ENCODE measurements at regions not wholly inside any gene's neighbourhood (a gene's known extent, or its start where the extent isn't known, plus 50 kb on each side); places are given as distances from the start of the nearest gene placed in this dataset.

DNA sequence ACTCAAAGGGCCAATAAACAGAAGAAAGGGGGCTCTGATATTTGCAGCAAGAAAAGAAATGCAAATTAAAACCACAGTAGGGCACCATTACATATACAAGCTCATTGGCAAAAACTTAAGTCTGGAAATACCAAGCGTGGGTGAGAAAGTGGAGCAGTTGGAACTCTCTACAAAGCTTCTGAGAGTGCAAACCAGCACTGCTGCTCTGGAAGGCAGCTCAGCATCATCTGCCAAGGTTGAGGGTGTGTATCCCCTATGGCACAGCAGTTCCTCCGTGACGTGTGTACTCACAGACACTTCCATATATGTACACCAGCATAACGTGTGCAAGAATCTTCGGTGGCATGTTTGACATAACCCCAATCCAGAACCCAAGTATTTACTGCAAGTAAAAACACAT lies 271.0 kb upstream of the ATP10A start:
- TF ChIP-seq POLR2A (IDR thresholded peaks at IDR 0.05) (no peak), EP300 (IDR thresholded peaks at IDR 0.05) (no peak), POLR2AphosphoS5 (IDR thresholded peaks at IDR 0.05) (no peak)
- TF ChIP-seq, protein P1, sequence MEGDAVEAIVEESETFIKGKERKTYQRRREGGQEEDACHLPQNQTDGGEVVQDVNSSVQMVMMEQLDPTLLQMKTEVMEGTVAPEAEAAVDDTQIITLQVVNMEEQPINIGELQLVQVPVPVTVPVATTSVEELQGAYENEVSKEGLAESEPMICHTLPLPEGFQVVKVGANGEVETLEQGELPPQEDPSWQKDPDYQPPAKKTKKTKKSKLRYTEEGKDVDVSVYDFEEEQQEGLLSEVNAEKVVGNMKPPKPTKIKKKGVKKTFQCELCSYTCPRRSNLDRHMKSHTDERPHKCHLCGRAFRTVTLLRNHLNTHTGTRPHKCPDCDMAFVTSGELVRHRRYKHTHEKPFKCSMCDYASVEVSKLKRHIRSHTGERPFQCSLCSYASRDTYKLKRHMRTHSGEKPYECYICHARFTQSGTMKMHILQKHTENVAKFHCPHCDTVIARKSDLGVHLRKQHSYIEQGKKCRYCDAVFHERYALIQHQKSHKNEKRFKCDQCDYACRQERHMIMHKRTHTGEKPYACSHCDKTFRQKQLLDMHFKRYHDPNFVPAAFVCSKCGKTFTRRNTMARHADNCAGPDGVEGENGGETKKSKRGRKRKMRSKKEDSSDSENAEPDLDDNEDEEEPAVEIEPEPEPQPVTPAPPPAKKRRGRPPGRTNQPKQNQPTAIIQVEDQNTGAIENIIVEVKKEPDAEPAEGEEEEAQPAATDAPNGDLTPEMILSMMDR (IDR thresholded peaks at IDR 0.05) = no peak
